ENCODE measurements at regions not wholly inside any gene's neighbourhood (a gene's known extent, or its start where the extent isn't known, plus 50 kb on each side); places are given as distances from the start of the nearest gene placed in this dataset.

GRCh38 chr20:39812116-39812515 lies 850.0 kb downstream of the DHX35 start:
- Histone ChIP-seq H3K27me3 (no peaks in the 10 kb centered on the region), H3K27ac (no peak overlapping the region), H3K4me1 (peaks cover 0 to 5% (median 0%) of the 10 kb centered on the region in 4 donors), H3K4me3 (no peak overlapping the region), H3K9me3 (no peaks in the 10 kb centered on the region), H3K36me3 (no peaks in the 10 kb centered on the region)
- WGBS, 2 donors, result 77 to 83% methylated on average over 2 of the region's 2 CpGs
- no peak for DNase-seq (ENCODE audit: low spot score in 2 of 2)
- TF ChIP-seq EP300 (IDR thresholded peaks at IDR 0.05) (no peak), POLR2A (IDR thresholded peaks at IDR 0.05) (no peak)
- TF ChIP-seq, protein P1, sequence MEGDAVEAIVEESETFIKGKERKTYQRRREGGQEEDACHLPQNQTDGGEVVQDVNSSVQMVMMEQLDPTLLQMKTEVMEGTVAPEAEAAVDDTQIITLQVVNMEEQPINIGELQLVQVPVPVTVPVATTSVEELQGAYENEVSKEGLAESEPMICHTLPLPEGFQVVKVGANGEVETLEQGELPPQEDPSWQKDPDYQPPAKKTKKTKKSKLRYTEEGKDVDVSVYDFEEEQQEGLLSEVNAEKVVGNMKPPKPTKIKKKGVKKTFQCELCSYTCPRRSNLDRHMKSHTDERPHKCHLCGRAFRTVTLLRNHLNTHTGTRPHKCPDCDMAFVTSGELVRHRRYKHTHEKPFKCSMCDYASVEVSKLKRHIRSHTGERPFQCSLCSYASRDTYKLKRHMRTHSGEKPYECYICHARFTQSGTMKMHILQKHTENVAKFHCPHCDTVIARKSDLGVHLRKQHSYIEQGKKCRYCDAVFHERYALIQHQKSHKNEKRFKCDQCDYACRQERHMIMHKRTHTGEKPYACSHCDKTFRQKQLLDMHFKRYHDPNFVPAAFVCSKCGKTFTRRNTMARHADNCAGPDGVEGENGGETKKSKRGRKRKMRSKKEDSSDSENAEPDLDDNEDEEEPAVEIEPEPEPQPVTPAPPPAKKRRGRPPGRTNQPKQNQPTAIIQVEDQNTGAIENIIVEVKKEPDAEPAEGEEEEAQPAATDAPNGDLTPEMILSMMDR (IDR thresholded peaks at IDR 0.05), result no peak

GRCh38 chr20:39810309-39810708 lies 848.2 kb downstream of the DHX35 start:
- Histone ChIP-seq H3K36me3 (no peaks in the 10 kb centered on the region), H3K4me1 (peaks cover 0 to 5% (median 0%) of the 10 kb centered on the region in 4 donors), H3K4me3 (no peak overlapping the region), H3K27ac (no peak overlapping the region), H3K27me3 (no peaks in the 10 kb centered on the region), H3K9me3 (no peaks in the 10 kb centered on the region)
- TF ChIP-seq, protein P1 (IDR thresholded peaks at IDR 0.05), result no peak
- TF ChIP-seq POLR2A (IDR thresholded peaks at IDR 0.05) (no peak), EP300 (IDR thresholded peaks at IDR 0.05) (no peak)
- DNase-seq (ENCODE audit: low spot score in 2 of 2), result no peak
- whole genome bisulfite sequencing, 2 donors, result 66 to 92% methylated on average over 2 of the region's 2 CpGs

DNA sequence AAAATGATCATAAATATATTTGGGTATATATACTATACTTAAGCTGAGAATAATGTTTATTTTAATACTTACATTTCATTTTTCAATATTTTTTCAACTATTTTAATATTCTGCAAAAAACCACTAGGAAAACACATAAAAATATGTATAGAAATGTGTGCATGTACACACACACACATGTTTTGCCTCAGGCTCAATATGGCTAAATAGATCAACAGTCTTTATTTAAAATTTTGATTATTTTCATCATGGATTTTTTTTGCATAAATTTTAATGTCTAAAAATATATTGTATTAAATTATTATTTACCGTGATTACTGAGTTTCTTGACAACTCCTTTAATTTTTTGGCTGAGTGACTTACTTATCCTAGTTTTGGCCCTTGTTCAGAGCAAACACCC lies 846.5 kb downstream of the DHX35 start:
- no peaks in the 10 kb centered on the region for H3K9me3 ChIP-seq
- no peaks in the 10 kb centered on the region for H3K27me3 ChIP-seq
- H3K4me1 ChIP-seq, result peaks cover 0 to 5% (median 0%) of the 10 kb centered on the region in 4 donors
- H3K36me3 ChIP-seq, result no peaks in the 10 kb centered on the region
- H3K27ac ChIP-seq, result no peak overlapping the region
- WGBS, 2 donors, result 65 to 68% methylated on average over 1 of the region's 1 CpG
- H3K4me3 ChIP-seq, result no peak overlapping the region
- TF ChIP-seq, protein P1 (IDR thresholded peaks at IDR 0.05), result no peak
- TF ChIP-seq POLR2A (IDR thresholded peaks at IDR 0.05) (no peak), EP300 (IDR thresholded peaks at IDR 0.05) (no peak)
- DNase-seq (ENCODE audit: low spot score in 2 of 2), result no peak

DNA sequence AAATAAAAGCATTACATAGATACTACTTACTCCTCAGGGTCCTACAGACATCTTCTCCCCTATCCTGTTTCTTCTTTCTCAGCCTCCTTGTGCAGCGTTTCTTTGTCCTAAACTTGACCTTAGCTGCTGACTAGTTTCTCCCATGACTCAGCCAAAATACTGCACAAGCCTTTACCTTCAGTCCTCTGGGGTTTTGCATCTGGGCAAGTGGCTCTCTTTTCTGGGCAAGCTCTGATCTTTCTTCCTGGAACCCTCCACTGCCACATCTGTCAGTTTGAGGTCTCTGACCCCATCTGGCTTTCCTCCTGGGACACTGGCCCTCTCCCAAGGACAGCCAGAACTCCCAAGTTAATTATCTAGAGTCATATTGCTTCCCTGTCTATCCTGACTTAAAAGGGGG lies 838.4 kb downstream of the DHX35 start:
- H3K36me3 ChIP-seq, result no peaks in the 10 kb centered on the region
- TF ChIP-seq, protein P1 (IDR thresholded peaks at IDR 0.05), result no peak
- TF ChIP-seq POLR2A (IDR thresholded peaks at IDR 0.05), result no peak
- TF ChIP-seq EP300 (IDR thresholded peaks at IDR 0.05), result no peak
- no peak overlapping the region for H3K4me3 ChIP-seq
- no peaks in the 10 kb centered on the region for H3K27me3 ChIP-seq
- 19 to 21% methylated on average over 1 of the region's 1 CpG for WGBS, 2 donors
- H3K27ac ChIP-seq, result no peak overlapping the region
- DNase-seq (ENCODE audit: low spot score in 2 of 2), result no peak
- H3K9me3 ChIP-seq, result peaks cover 0 to 5% (median 0%) of the 10 kb centered on the region in 4 donors
- H3K4me1 ChIP-seq, result no peaks in the 10 kb centered on the region

DNA sequence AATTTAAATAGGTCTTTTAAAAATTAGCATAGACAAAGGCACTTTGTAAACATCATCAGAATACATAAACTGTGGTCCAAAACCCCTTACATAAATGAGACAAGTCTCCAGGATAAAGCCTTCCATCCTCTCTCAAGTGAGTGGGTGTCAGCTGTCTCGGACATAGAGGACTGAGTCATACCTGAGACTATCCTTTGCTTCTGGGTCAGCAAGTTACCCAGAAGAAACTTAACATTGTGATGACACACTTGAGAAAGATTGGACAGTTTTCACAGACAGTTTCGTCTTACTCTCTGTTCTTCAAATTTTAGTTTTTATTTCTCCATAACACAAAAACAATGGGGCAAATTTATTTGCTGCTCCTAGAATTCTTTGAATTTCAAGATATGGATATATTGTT lies 838.0 kb downstream of the DHX35 start:
- Histone ChIP-seq H3K27me3 (no peaks in the 10 kb centered on the region), H3K4me1 (no peaks in the 10 kb centered on the region), H3K4me3 (no peak overlapping the region), H3K36me3 (no peaks in the 10 kb centered on the region), H3K27ac (no peak overlapping the region), H3K9me3 (peaks cover 0 to 5% (median 0%) of the 10 kb centered on the region in 4 donors)
- TF ChIP-seq EP300 (IDR thresholded peaks at IDR 0.05), result no peak
- TF ChIP-seq, protein P1 (IDR thresholded peaks at IDR 0.05), result no peak
- no peak for TF ChIP-seq POLR2A (IDR thresholded peaks at IDR 0.05)
- WGBS, 2 donors, result 39 to 47% methylated on average over 2 of the region's 2 CpGs
- DNase-seq (ENCODE audit: low spot score in 2 of 2), result no peak

All from tibial nerve (tissue), 4 donors.